ENCODE measurements at regions not wholly inside any gene's neighbourhood (a gene's known extent, or its start where the extent isn't known, plus 50 kb on each side); places are given as distances from the start of the nearest gene placed in this dataset.

- TF ChIP-seq POLR2A (IDR thresholded peaks at IDR 0.05): no peak
- TF ChIP-seq, protein P1, sequence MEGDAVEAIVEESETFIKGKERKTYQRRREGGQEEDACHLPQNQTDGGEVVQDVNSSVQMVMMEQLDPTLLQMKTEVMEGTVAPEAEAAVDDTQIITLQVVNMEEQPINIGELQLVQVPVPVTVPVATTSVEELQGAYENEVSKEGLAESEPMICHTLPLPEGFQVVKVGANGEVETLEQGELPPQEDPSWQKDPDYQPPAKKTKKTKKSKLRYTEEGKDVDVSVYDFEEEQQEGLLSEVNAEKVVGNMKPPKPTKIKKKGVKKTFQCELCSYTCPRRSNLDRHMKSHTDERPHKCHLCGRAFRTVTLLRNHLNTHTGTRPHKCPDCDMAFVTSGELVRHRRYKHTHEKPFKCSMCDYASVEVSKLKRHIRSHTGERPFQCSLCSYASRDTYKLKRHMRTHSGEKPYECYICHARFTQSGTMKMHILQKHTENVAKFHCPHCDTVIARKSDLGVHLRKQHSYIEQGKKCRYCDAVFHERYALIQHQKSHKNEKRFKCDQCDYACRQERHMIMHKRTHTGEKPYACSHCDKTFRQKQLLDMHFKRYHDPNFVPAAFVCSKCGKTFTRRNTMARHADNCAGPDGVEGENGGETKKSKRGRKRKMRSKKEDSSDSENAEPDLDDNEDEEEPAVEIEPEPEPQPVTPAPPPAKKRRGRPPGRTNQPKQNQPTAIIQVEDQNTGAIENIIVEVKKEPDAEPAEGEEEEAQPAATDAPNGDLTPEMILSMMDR (IDR thresholded peaks at IDR 0.05): no peak
Observed at GRCh38 chr3:95319921-95320494, 1257.1 kb downstream of the NSUN3 start.
